H9 (cell line): ENCODE measurements at regions not wholly inside any gene's neighbourhood (a gene's known extent, or its start where the extent isn't known, plus 50 kb on each side); places are given as distances from the start of the nearest gene placed in this dataset.
A peak's percentile ranks its signal among the peaks of the same experiment; 100 is the strongest.

Experiments used
- DNase-seq: peaks from one replicate; pipeline ENCODE4 v3.0.0-alpha.2; 2017
- H2AFZ ChIP-seq: one replicate; pipeline ENCODE4 v1.6.1; 2013; ENCODE audit warnings: mild to moderate bottlenecking, low read length, control low read depth, moderate library complexity
- H2AK5ac ChIP-seq: 2 replicates; pipeline ENCODE4 v1.6.1; 2013; ENCODE audit warnings: low read length, control low read depth, mixed read lengths; ENCODE audit not compliant: insufficient read length
- H2BK120ac ChIP-seq: one replicate; pipeline ENCODE4 v1.6.1; 2013; ENCODE audit warnings: low read depth, mild to moderate bottlenecking, low read length, control low read depth, inconsistent platforms; ENCODE audit not compliant: poor library complexity, severe bottlenecking
- H2BK12ac ChIP-seq: 2 replicates; pipeline ENCODE4 v1.6.1; 2013; ENCODE audit warnings: low read length, control low read depth, mixed read lengths, low read depth; ENCODE audit not compliant: insufficient read length
- H2BK15ac ChIP-seq: 2 replicates; pipeline ENCODE4 v1.6.1; 2013; ENCODE audit warnings: low read depth, low read length, control low read depth
- H2BK20ac ChIP-seq: one replicate; pipeline ENCODE4 v1.6.1; 2013; ENCODE audit warnings: low read depth, mild to moderate bottlenecking, low read length, control low read depth, inconsistent platforms; ENCODE audit not compliant: poor library complexity, severe bottlenecking
- H2BK5ac ChIP-seq: 2 replicates; pipeline ENCODE4 v1.6.1; 2013; ENCODE audit warnings: low read length, control low read depth, mixed read lengths; ENCODE audit not compliant: insufficient read length
- H3K14ac ChIP-seq: 2 replicates; pipeline ENCODE4 v1.6.1; 2013; ENCODE audit warnings: low read length, control low read depth; ENCODE audit not compliant: insufficient read depth
- H3K18ac ChIP-seq: 2 replicates; pipeline ENCODE4 v1.6.1; 2013; ENCODE audit warnings: low read depth, mild to moderate bottlenecking, mixed read lengths, low read length, control low read depth; ENCODE audit not compliant: insufficient read length
- H3K23ac ChIP-seq: 2 replicates; pipeline ENCODE4 v1.6.1; 2013; ENCODE audit warnings: low read length, control low read depth, mixed read lengths, low read depth; ENCODE audit not compliant: insufficient read length
- H3K23me2 ChIP-seq: 2 replicates; pipeline ENCODE4 v1.6.1; 2013; ENCODE audit warnings: low read depth, mild to moderate bottlenecking, mixed read lengths, low read length, control low read depth; ENCODE audit not compliant: insufficient read length, poor library complexity, severe bottlenecking
- H3K27ac ChIP-seq: 2 replicates; pipeline ENCODE4 v1.5.1; 2013; ENCODE audit warnings: low read length, control low read depth, mixed read lengths, low read depth; ENCODE audit not compliant: insufficient read length
- H3K27me3 ChIP-seq: 2 replicates; pipeline ENCODE4 v1.6.1; 2013; ENCODE audit warnings: low read length, control low read depth, inconsistent platforms; ENCODE audit not compliant: insufficient read depth
- H3K4ac ChIP-seq: 2 replicates; pipeline ENCODE4 v1.6.1; 2013; ENCODE audit warnings: low read depth, mild to moderate bottlenecking, control low read depth, inconsistent platforms, low read length, moderate library complexity
- H3K4me1 ChIP-seq: 2 replicates; pipeline ENCODE4 v1.6.1; 2013; ENCODE audit warnings: low read length, control low read depth, inconsistent platforms; ENCODE audit not compliant: insufficient read depth
- H3K4me2 ChIP-seq: 2 replicates; pipeline ENCODE4 v1.6.1; 2013; ENCODE audit warnings: low read length, control low read depth, mixed read lengths; ENCODE audit not compliant: insufficient read length, insufficient read depth
- H3K56ac ChIP-seq: 2 replicates; pipeline ENCODE4 v1.6.1; 2013; ENCODE audit warnings: low read depth, mild to moderate bottlenecking, mixed read lengths, low read length, control low read depth; ENCODE audit not compliant: insufficient read length
- H3K79me1 ChIP-seq: 2 replicates; pipeline ENCODE4 v1.6.1; 2013; ENCODE audit warnings: low read depth, mild to moderate bottlenecking, moderate library complexity, low read length, control low read depth, inconsistent platforms; ENCODE audit not compliant: insufficient read depth, poor library complexity, severe bottlenecking
- H3K79me2 ChIP-seq: 2 replicates; pipeline ENCODE4 v1.6.1; 2013; ENCODE audit warnings: low read length, control low read depth, inconsistent platforms; ENCODE audit not compliant: insufficient read depth
- H3K9ac ChIP-seq: 2 replicates; pipeline ENCODE4 v1.6.1; 2013; ENCODE audit warnings: low read length, control low read depth, mixed read lengths; ENCODE audit not compliant: insufficient read length; ENCODE audit errors: extremely low read depth
- H3K9me3 ChIP-seq: one replicate; pipeline ENCODE4 v1.6.1; 2013; ENCODE audit warnings: low read depth, low read length, inconsistent platforms; ENCODE audit not compliant: control insufficient read depth
- H3T11ph ChIP-seq: one replicate; pipeline ENCODE4 v1.6.1; 2013; ENCODE audit warnings: mild to moderate bottlenecking, low read length, control low read depth, inconsistent platforms
- H4K20me1 ChIP-seq: one replicate; pipeline ENCODE4 v1.6.1; 2013; ENCODE audit not compliant: control insufficient read depth, insufficient read length, insufficient read depth
- H4K5ac ChIP-seq: 2 replicates; pipeline ENCODE4 v1.6.1; 2013; ENCODE audit warnings: low read depth, mild to moderate bottlenecking, mixed read lengths, low read length, control low read depth; ENCODE audit not compliant: insufficient read length
- H4K8ac ChIP-seq: replicated peaks from 2 replicates; pipeline ENCODE4 v1.6.1; 2013; ENCODE audit warnings: low read length, control low read depth, mixed read lengths, low read depth; ENCODE audit not compliant: insufficient read length
- H4K91ac ChIP-seq: 2 replicates; pipeline ENCODE4 v1.6.1; 2013; ENCODE audit warnings: low read depth, mild to moderate bottlenecking, moderate library complexity, mixed read lengths, low read length, control low read depth; ENCODE audit not compliant: insufficient read length
- H3K27ac Mint-ChIP-seq, 3 experiments: 2 replicates in 2 of 3; 3 replicates in 1 of 3; pipeline ENCODE4 v1.8.0; 2020 to 2021; ENCODE audit warnings: mixed read lengths in 3 of 3, mild to moderate bottlenecking in 1 of 3, moderate library complexity in 1 of 3
- H3K27me3 Mint-ChIP-seq: 2 replicates; pipeline ENCODE4 v1.8.0; 2021; ENCODE audit warnings: low read depth, mild to moderate bottlenecking, moderate library complexity, mixed read lengths
- H3K36me3 Mint-ChIP-seq, 3 experiments: 2 replicates in 2 of 3; 3 replicates in 1 of 3; pipeline ENCODE4 v1.8.0; 2020 to 2021; ENCODE audit warnings: low read depth in 3 of 3, mixed read lengths in 3 of 3; ENCODE audit not compliant: insufficient read depth in 1 of 3
- H3K4me1 Mint-ChIP-seq, 2 experiments: 2 replicates each; pipeline ENCODE4 v1.8.0; 2020; ENCODE audit warnings: mixed read lengths in 2 of 2
- H3K4me3 Mint-ChIP-seq, 2 experiments: 2 replicates in 1 of 2; 3 replicates in 1 of 2; pipeline ENCODE4 v1.8.0; 2020 to 2021; ENCODE audit warnings: mild to moderate bottlenecking in 2 of 2, mixed read lengths in 2 of 2, moderate library complexity in 1 of 2
- H3K9me3 Mint-ChIP-seq, 2 experiments: 2 replicates in 1 of 2; 3 replicates in 1 of 2; pipeline ENCODE4 v1.8.0; 2020; ENCODE audit warnings: mild to moderate bottlenecking in 2 of 2, mixed read lengths in 2 of 2, moderate library complexity in 1 of 2
- CTCF ChIP-seq: fragments of 200-600 bp; sonication (generic); conservative IDR thresholded peaks from 3 replicates; pipeline ENCODE4 v1.8.0; 2021; ENCODE audit warnings: antibody characterized with exemption, mild to moderate bottlenecking
- WGBS: extraction: QIAGEN DNeasy Blood & Tissue Kit; methylation state at CpG from one replicate; pipeline ENCODE4 v1.1.7; 2013; ENCODE audit warnings: missing lambda C conversion rate, low lambda C conversion rate, mixed read lengths; ENCODE audit not compliant: insufficient read length; ENCODE audit errors: extremely low coverage; 5-methylcytosine and 5-hydroxymethylcytosine counted together

GRCh38 chr9:20095430-20096092 is 306.7 kb upstream of the SLC24A2 start:
- H3K79me2 ChIP-seq: no peaks in the 10 kb centered on the region
- no peaks in the 10 kb centered on the region for H4K20me1 ChIP-seq
- H3K27me3 ChIP-seq: no peaks in the 10 kb centered on the region
- TF ChIP-seq CTCF: no peak
- no peak overlapping the region for H3K56ac ChIP-seq
- no peak overlapping the region for H3K23ac ChIP-seq
- no peak overlapping the region for H3K4me2 ChIP-seq
- no peak overlapping the region for H2BK20ac ChIP-seq
- H3K79me1 ChIP-seq: no peaks in the 10 kb centered on the region
- no peak overlapping the region for H2BK12ac ChIP-seq
- Mint-ChIP-seq H3K4me3 (no peak overlapping the region), H3K27ac (0 out of 7 replicates have a peak overlapping the region, but pooled peaks of 1 of the 3 experiments have one; percentile 9), H3K27me3 (no peaks in the 10 kb centered on the region), H3K4me1 (no peaks in the 10 kb centered on the region), H3K36me3 (peaks cover 0 to 1% (median 0%) of the 10 kb centered on the region in 3 experiments; a peak in 1 of 7 replicates), H3K9me3 (peaks cover 0 to 3% of the 10 kb centered on the region in 2 experiments; a peak in 2 of 5 replicates)
- no peak overlapping the region for H3K18ac ChIP-seq
- no peak overlapping the region for H2BK5ac ChIP-seq
- no peak overlapping the region for H3K4ac ChIP-seq
- H2BK15ac ChIP-seq: no peak overlapping the region
- H2AK5ac ChIP-seq: no peak overlapping the region
- H3K14ac ChIP-seq: no peak overlapping the region
- H4K8ac ChIP-seq: no peak overlapping the region
- H3K9me3 ChIP-seq: no peaks in the 10 kb centered on the region
- no peak overlapping the region for H2BK120ac ChIP-seq
- no peak overlapping the region for H4K91ac ChIP-seq
- no peak overlapping the region for H3K9ac ChIP-seq
- H3K27ac ChIP-seq: no peak overlapping the region
- H2AFZ ChIP-seq: no peak overlapping the region
- H4K5ac ChIP-seq: no peak overlapping the region
- no peak for DNase-seq
- no peak overlapping the region for H3T11ph ChIP-seq
- H3K4me1 ChIP-seq: no peaks in the 10 kb centered on the region
- no peaks in the 10 kb centered on the region for H3K23me2 ChIP-seq
- no CpG with 5 or more reads among the region's 5 CpGs for WGBS
